ENCODE measurements at regions not wholly inside any gene's neighbourhood (a gene's known extent, or its start where the extent isn't known, plus 50 kb on each side); places are given as distances from the start of the nearest gene placed in this dataset.

DNA sequence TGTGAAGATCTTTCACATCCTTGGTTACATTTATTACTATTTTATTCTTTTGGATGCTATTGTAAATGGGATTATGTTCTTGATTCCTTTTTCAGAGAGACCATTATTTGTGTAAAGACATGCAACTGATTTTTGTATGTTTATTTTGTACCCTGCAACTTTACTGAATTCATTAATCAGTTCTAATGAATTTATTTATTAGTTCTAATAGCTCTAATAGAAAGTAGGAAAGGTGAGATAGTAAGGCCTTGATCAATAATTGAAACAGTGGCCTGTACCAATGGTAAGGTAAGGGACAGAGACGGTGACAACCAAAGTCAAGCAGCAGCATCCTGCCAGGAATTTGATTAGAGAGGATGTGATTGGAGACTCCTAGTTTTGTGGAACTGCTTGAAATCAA is 224.1 kb downstream of the PHLDA1 start:
- DNase-seq, result no peak
- no peak overlapping the region for H3K9ac ChIP-seq (ENCODE audit: low read depth in 2 of 2, low read length in 2 of 2)
- no peaks in the 10 kb centered on the region for H3K4me1 ChIP-seq
- TF ChIP-seq, protein P1, sequence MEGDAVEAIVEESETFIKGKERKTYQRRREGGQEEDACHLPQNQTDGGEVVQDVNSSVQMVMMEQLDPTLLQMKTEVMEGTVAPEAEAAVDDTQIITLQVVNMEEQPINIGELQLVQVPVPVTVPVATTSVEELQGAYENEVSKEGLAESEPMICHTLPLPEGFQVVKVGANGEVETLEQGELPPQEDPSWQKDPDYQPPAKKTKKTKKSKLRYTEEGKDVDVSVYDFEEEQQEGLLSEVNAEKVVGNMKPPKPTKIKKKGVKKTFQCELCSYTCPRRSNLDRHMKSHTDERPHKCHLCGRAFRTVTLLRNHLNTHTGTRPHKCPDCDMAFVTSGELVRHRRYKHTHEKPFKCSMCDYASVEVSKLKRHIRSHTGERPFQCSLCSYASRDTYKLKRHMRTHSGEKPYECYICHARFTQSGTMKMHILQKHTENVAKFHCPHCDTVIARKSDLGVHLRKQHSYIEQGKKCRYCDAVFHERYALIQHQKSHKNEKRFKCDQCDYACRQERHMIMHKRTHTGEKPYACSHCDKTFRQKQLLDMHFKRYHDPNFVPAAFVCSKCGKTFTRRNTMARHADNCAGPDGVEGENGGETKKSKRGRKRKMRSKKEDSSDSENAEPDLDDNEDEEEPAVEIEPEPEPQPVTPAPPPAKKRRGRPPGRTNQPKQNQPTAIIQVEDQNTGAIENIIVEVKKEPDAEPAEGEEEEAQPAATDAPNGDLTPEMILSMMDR (IDR thresholded peaks at IDR 0.05), result no peak
- intact Hi-C loops (cut with DNase I), result no loop called here
- no peak overlapping the region for H3K4me3 ChIP-seq
- no peaks in the 10 kb centered on the region for H3K9me3 ChIP-seq
- no peaks in the 10 kb centered on the region for H3K27me3 ChIP-seq
- no peak overlapping the region for H3K27ac ChIP-seq
- H3K36me3 ChIP-seq, result no peaks in the 10 kb centered on the region

DNA sequence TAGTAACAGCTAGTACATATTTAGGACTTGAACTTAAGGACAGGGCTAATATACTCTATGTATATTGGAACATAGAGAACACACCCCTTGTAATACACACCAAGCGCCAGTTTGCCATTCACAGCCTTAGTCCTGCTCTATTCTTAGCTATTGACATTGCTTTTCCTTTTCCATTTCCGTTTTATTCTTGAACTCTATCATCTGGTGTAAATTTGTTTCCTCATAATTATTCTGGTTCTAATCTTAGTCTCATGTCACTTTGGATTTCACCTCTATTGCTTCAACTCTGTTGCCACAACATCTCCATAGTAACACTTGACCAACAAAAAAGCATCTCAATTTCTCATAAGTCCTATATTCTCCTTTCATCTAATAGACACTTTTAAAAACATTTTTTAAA is 225.7 kb downstream of the PHLDA1 start:
- H3K36me3 ChIP-seq, result no peaks in the 10 kb centered on the region
- no peaks in the 10 kb centered on the region for H3K4me1 ChIP-seq
- H3K9me3 ChIP-seq, result no peaks in the 10 kb centered on the region
- no peak overlapping the region for H3K9ac ChIP-seq (ENCODE audit: low read depth in 2 of 2, low read length in 2 of 2)
- TF ChIP-seq, protein P1 (IDR thresholded peaks at IDR 0.05), result no peak
- intact Hi-C loops (cut with DNase I), result no loop called here
- H3K27ac ChIP-seq, result no peak overlapping the region
- no peak overlapping the region for H3K4me3 ChIP-seq
- H3K27me3 ChIP-seq, result no peaks in the 10 kb centered on the region
- no peak for DNase-seq

DNA sequence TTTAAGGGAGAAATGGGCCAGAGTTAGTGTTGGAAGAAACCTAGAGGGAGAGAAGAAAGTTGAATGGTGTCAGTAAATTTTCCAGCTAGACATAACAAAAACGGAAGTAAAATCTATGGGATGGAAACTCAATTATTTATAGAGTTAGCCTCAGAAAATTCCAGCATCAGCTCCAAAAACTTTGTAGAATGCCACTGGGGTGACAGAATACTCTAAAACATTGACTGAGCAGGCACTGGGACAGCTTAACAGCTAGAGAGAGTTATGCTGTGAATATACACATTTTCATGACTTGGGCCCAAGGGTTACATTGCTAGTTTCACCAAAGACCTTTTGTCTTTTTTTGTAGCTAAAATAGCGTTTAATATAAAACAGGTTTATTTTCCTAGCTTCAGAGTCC is 226.3 kb downstream of the PHLDA1 start:
- H3K27me3 ChIP-seq, result no peaks in the 10 kb centered on the region
- H3K36me3 ChIP-seq, result no peaks in the 10 kb centered on the region
- H3K9me3 ChIP-seq, result no peaks in the 10 kb centered on the region
- TF ChIP-seq, protein P1 (IDR thresholded peaks at IDR 0.05), result no peak
- H3K4me3 ChIP-seq, result no peak overlapping the region
- H3K9ac ChIP-seq (ENCODE audit: low read depth in 2 of 2, low read length in 2 of 2), result no peak overlapping the region
- DNase-seq, result no peak
- no peak overlapping the region for H3K27ac ChIP-seq
- H3K4me1 ChIP-seq, result no peaks in the 10 kb centered on the region
- intact Hi-C loops (cut with DNase I), result no loop called here

DNA sequence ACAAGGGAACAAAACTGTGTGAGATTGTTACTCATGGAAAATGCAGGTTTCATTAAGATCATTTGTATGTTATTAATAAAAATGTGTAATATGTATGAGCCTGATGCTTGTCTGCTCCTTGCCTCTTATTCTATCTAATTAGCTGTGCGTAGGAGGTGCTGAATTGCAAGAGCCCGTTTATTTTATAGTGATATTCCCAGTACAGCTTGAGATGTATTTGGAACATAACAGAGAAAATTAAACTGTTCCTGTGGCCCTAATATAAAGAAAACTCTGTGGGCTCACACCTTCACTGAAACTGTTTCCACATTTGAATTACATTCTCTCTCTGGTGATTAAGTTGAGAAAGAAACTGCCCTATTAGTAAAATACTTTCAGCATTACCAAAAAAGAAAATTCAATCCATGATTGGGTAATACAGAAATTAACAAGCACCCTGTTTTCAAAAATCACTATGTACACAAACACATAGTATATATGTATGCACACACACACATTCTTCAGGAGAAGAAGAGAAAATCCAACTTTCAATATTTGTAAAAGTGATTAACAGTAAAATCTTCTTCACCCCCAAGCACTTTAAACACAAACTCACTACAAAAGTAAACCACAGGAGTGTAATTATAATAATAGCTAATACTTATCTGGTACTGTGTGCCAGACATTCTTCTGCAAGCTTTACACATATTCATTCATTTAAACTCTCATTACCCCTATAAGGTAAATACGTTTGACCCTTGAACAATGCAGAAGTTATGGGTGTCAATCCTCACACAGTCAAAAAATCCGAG is 233.2 kb downstream of the PHLDA1 start:
- H3K36me3 ChIP-seq, result no peaks in the 10 kb centered on the region
- DNase-seq, result no peak
- intact Hi-C loops (cut with DNase I), result no loop called here
- no peaks in the 10 kb centered on the region for H3K27me3 ChIP-seq
- H3K4me1 ChIP-seq, result no peaks in the 10 kb centered on the region
- H3K4me3 ChIP-seq, result no peak overlapping the region
- no peak overlapping the region for H3K9ac ChIP-seq (ENCODE audit: low read depth in 2 of 2, low read length in 2 of 2)
- H3K9me3 ChIP-seq, result no peaks in the 10 kb centered on the region
- H3K27ac ChIP-seq, result no peak overlapping the region
- TF ChIP-seq, protein P1 (IDR thresholded peaks at IDR 0.05), result no peak

DNA sequence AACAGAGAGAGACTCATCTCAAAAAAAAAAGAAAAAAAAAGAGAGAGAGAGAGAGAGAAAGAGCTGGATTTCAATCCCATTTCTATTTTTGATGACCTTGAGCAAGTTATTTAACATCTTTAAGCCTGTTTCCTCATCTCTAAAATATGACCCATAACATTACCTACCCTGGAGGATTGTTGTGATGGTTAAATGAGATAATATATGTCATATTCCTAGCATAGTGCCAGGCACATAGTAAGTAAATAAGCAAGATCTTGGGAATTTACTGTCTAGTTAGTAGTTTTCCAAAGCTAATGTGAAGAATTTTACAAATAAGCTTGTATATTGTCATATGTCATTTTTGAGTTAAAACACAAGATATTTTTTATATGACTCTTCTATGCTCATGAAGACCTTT is 236.5 kb downstream of the PHLDA1 start:
- TF ChIP-seq, protein P1 (IDR thresholded peaks at IDR 0.05), result no peak
- DNase-seq, result no peak
- Histone ChIP-seq H3K9ac (ENCODE audit: low read depth in 2 of 2, low read length in 2 of 2) (no peak overlapping the region), H3K9me3 (no peaks in the 10 kb centered on the region), H3K4me3 (no peak overlapping the region), H3K27ac (no peak overlapping the region), H3K27me3 (no peaks in the 10 kb centered on the region), H3K4me1 (no peaks in the 10 kb centered on the region), H3K36me3 (no peaks in the 10 kb centered on the region)
- intact Hi-C loops (cut with DNase I), result no loop called here

Measured in colonic mucosa (tissue), 4 donors.